Astrocyte (in vitro differentiated cells and primary cell): ENCODE measurements at regions not wholly inside any gene's neighbourhood (a gene's known extent, or its start where the extent isn't known, plus 50 kb on each side); places are given as distances from the start of the nearest gene placed in this dataset.

ENCODE experiments used
- DNase-seq: peaks from one replicate; pipeline ENCODE4 v3.0.0-alpha.2; 2010; ENCODE audit warnings: low read depth
- FAIRE-seq: peaks from 2 replicates; lab custom pipeline; 2011; peaks lifted over from hg19 to GRCh38; lab: Jason Lieb, UNC
- H2AFZ ChIP-seq: 2 replicates; pipeline ENCODE4 v1.6.0; 2012; ENCODE audit warnings: low read depth, low read length, inconsistent platforms
- H3K27ac ChIP-seq: 2 replicates; pipeline ENCODE4 v1.5.1; 2011; ENCODE audit warnings: low read depth, low read length, inconsistent platforms
- H3K27me3 ChIP-seq: 2 replicates; pipeline ENCODE4 v1.6.0; 2011; ENCODE audit warnings: low read length, inconsistent platforms; ENCODE audit not compliant: insufficient read depth
- H3K36me3 ChIP-seq: 2 replicates; pipeline ENCODE4 v1.5.1; 2011; ENCODE audit warnings: low read length, inconsistent platforms; ENCODE audit not compliant: insufficient read depth
- H3K4me1 ChIP-seq: 2 replicates; pipeline ENCODE4 v1.5.1; 2011; ENCODE audit warnings: low read length, inconsistent platforms; ENCODE audit not compliant: insufficient read depth
- H3K4me2 ChIP-seq: 2 replicates; pipeline ENCODE4 v1.6.0; 2012; ENCODE audit warnings: low read length, inconsistent platforms
- H3K4me3 ChIP-seq: 2 replicates; pipeline ENCODE4 v1.5.1; 2011; ENCODE audit warnings: low read depth, mild to moderate bottlenecking, low read length, inconsistent platforms; ENCODE audit not compliant: insufficient read depth
- H3K79me2 ChIP-seq: 2 replicates; pipeline ENCODE4 v1.6.0; 2012; ENCODE audit warnings: mild to moderate bottlenecking, low read length, inconsistent platforms; ENCODE audit not compliant: insufficient read depth
- H3K9ac ChIP-seq: 2 replicates; pipeline ENCODE4 v1.6.0; 2012; ENCODE audit warnings: mild to moderate bottlenecking, low read length, inconsistent platforms
- H3K9me3 ChIP-seq: 2 replicates; pipeline ENCODE4 v1.5.1; 2012; ENCODE audit warnings: low read depth, mild to moderate bottlenecking, low read length, inconsistent platforms; ENCODE audit not compliant: insufficient read depth
- H4K20me1 ChIP-seq: 2 replicates; pipeline ENCODE4 v1.6.0; 2012; ENCODE audit warnings: low read length, inconsistent platforms; ENCODE audit not compliant: insufficient read depth
- H3K27ac Mint-ChIP-seq: one replicate; pipeline ENCODE4 v1.8.0; 2021; ENCODE audit warnings: mild to moderate bottlenecking, mixed read lengths; ENCODE audit not compliant: unreplicated experiment
- H3K27me3 Mint-ChIP-seq: one replicate; pipeline ENCODE4 v1.8.0; 2021; ENCODE audit warnings: low read depth, mixed read lengths; ENCODE audit not compliant: unreplicated experiment
- H3K36me3 Mint-ChIP-seq: one replicate; pipeline ENCODE4 v1.8.0; 2021; ENCODE audit warnings: low read depth, mixed read lengths; ENCODE audit not compliant: unreplicated experiment
- H3K4me1 Mint-ChIP-seq: one replicate; pipeline ENCODE4 v1.8.0; 2021; ENCODE audit warnings: low read depth, mixed read lengths; ENCODE audit not compliant: unreplicated experiment
- H3K4me3 Mint-ChIP-seq: one replicate; pipeline ENCODE4 v1.8.0; 2021; ENCODE audit warnings: mild to moderate bottlenecking, moderate library complexity, mixed read lengths; ENCODE audit not compliant: unreplicated experiment
- H3K9me3 Mint-ChIP-seq: one replicate; pipeline ENCODE4 v1.8.0; 2021; ENCODE audit warnings: mild to moderate bottlenecking, mixed read lengths; ENCODE audit not compliant: unreplicated experiment
- CTCF ChIP-seq: IDR thresholded peaks from 2 replicates; pipeline ENCODE4 v1.5.1; 2011; ENCODE audit warnings: low read depth, mild to moderate bottlenecking, inconsistent platforms, low read length, moderate library complexity; ENCODE audit not compliant: insufficient read depth
- EZH2 ChIP-seq: IDR thresholded peaks from 2 replicates; pipeline ENCODE4 v1.6.1; 2012; ENCODE audit warnings: mild to moderate bottlenecking, low read length, inconsistent platforms; ENCODE audit not compliant: insufficient read depth

- FAIRE-seq (no peak), DNase-seq (no peak)
- Histone ChIP-seq H3K4me2 (no peak overlapping the region), H3K9ac (no peak overlapping the region), H3K27me3 (no peaks in the 10 kb centered on the region), H3K27ac (no peak overlapping the region), H3K79me2 (no peaks in the 10 kb centered on the region), H3K36me3 (no peaks in the 10 kb centered on the region), H3K9me3 (no peaks in the 10 kb centered on the region), H4K20me1 (no peaks in the 10 kb centered on the region), H2AFZ (no peak overlapping the region), H3K4me1 (no peaks in the 10 kb centered on the region), H3K4me3 (no peak overlapping the region)
- Mint-ChIP-seq H3K27me3 (no peaks in the 10 kb centered on the region), H3K4me3 (no peak overlapping the region), H3K36me3 (no peaks in the 10 kb centered on the region), H3K27ac (no peak overlapping the region), H3K9me3 (no peaks in the 10 kb centered on the region), H3K4me1 (peaks cover 3% of the 10 kb centered on the region)
- TF ChIP-seq EZH2 (no peak), CTCF (no peak)
These were observed 1433.2 kb downstream of the LRFN5 start for GRCh38 chr14:43039881-43040280.

DNA sequence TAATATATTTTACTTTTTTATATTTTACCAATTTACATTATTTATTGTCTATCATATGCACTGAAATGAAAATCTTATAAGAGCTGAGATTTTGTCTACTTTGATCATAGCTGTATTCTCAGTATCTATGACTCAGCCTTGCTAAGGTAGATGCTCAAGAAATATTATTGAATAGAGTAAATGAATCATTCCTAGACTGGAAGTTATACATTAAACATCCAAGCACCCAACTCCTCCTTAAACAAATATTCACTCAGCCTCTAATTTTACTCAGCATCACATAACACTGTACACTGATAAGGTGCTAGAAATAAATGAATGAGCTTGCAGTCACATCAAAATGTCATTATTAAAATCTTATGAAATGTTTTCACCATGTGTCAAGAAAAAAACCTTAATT lies 1424.9 kb downstream of the LRFN5 start:
- FAIRE-seq (no peak), DNase-seq (no peak)
- H3K36me3 ChIP-seq = no peaks in the 10 kb centered on the region
- H2AFZ ChIP-seq = no peak overlapping the region
- Mint-ChIP-seq H3K27me3 (no peaks in the 10 kb centered on the region), H3K36me3 (no peaks in the 10 kb centered on the region), H3K27ac (no peak overlapping the region), H3K9me3 (no peaks in the 10 kb centered on the region), H3K4me1 (no peaks in the 10 kb centered on the region), H3K4me3 (no peak overlapping the region)
- no peak overlapping the region for H3K4me2 ChIP-seq
- TF ChIP-seq EZH2 (no peak), CTCF (no peak)
- H4K20me1 ChIP-seq = no peaks in the 10 kb centered on the region
- H3K79me2 ChIP-seq = no peaks in the 10 kb centered on the region
- no peaks in the 10 kb centered on the region for H3K9me3 ChIP-seq
- H3K4me1 ChIP-seq = no peaks in the 10 kb centered on the region
- H3K4me3 ChIP-seq = no peak overlapping the region
- H3K27ac ChIP-seq = no peak overlapping the region
- no peak overlapping the region for H3K9ac ChIP-seq
- no peaks in the 10 kb centered on the region for H3K27me3 ChIP-seq

DNA sequence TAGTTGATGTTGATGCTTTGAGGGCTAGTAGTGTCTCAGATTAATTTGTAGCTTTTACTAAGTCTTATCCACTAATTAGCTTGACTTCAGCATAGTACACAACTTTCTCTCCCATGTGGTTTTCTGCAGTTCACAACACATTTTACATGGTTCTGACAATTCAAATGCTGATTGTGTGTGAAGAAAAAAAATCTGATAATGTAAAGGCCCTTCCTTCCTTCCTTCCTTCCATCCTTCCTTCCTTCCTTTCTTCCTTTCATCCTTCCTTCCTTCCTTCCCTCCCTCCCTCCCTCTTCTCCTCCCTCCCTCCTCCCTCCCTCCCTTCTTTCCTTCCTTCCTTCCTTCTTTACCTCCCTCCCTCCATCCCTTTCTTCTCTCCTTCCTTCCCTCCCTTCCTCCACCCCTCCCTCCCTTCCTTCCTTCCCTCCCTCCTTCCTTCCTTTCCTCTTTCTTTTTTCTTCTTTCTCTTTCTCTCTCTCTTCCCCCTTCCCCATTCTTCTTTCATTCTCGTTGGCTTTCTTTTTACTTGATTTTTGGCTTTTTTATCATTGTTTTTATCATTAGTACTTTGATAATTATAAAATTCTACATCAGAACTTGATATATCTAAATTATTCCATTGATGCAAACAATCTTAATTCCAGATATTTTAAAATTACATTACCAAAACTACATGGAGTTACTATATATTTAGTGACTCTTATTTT lies 1415.6 kb downstream of the LRFN5 start:
- Histone ChIP-seq H2AFZ (no peak overlapping the region), H3K9ac (no peak overlapping the region), H3K79me2 (no peaks in the 10 kb centered on the region), H3K27ac (no peak overlapping the region), H3K27me3 (no peaks in the 10 kb centered on the region), H3K9me3 (no peaks in the 10 kb centered on the region), H3K4me1 (no peaks in the 10 kb centered on the region), H3K4me3 (no peak overlapping the region), H3K4me2 (no peak overlapping the region), H3K36me3 (no peaks in the 10 kb centered on the region), H4K20me1 (no peaks in the 10 kb centered on the region)
- Mint-ChIP-seq H3K9me3 (no peaks in the 10 kb centered on the region), H3K4me3 (no peak overlapping the region), H3K27ac (no peak overlapping the region), H3K36me3 (no peaks in the 10 kb centered on the region), H3K27me3 (no peaks in the 10 kb centered on the region), H3K4me1 (no peaks in the 10 kb centered on the region)
- no peak for TF ChIP-seq CTCF
- no peak for TF ChIP-seq EZH2
- FAIRE-seq (no peak), DNase-seq (no peak)
